T-helper 17 cell (primary cell): ENCODE measurements at regions not wholly inside any gene's neighbourhood (a gene's known extent, or its start where the extent isn't known, plus 50 kb on each side); places are given as distances from the start of the nearest gene placed in this dataset.

ENCODE experiments used
- ATAC-seq: fragments of 150-1000 bp; cut with Tn5 transposase; 2 replicates; pipeline ENCODE4 v1.10.0; 2021; ENCODE audit warnings: mild to moderate bottlenecking, moderate library complexity
- DNase-seq, 3 donors: peaks; one replicate each; pipeline versions ENCODE4 v3.0.0 to v3.0.0-alpha.2; 2020 to 2021
- H3K9me3 ChIP-seq: one replicate; pipeline ENCODE4 v1.7.0; 2013; ENCODE audit warnings: low read length, mild to moderate bottlenecking; ENCODE audit not compliant: control insufficient read depth, poor library complexity, severe bottlenecking
- H3K27ac Mint-ChIP-seq: one replicate; pipeline ENCODE4 v1.8.0; 2022; ENCODE audit warnings: mild to moderate bottlenecking, moderate library complexity, mixed read lengths
- H3K27me3 Mint-ChIP-seq: one replicate; pipeline ENCODE4 v1.8.0; 2022; ENCODE audit warnings: mixed read lengths
- H3K36me3 Mint-ChIP-seq: one replicate; pipeline ENCODE4 v1.8.0; 2022; ENCODE audit warnings: low read depth, mixed read lengths
- H3K4me1 Mint-ChIP-seq: one replicate; pipeline ENCODE4 v1.8.0; 2022; ENCODE audit warnings: mild to moderate bottlenecking, mixed read lengths
- H3K4me3 Mint-ChIP-seq: one replicate; pipeline ENCODE4 v1.8.0; 2022; ENCODE audit warnings: mild to moderate bottlenecking, moderate library complexity, mixed read lengths

DNA sequence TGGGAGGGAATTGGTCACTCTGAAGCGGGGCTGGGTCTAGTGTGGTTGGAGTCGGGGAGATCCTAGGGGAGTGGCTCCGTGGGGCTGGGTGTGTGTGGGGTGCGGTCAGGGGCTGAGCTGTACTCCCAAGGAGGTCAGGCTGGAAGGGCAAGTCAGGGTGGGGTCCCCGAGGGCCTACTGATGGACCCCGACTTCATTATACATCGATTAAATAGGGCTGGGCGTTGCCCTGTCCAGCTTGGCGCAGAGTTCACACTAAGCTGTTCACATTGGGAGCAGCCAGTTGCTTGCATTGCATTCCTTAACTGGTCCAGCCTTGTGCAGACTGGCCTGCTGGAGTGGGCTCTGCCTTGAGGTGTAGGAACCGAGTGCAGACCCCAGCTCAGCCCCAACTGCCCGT lies 131.2 kb downstream of the ASB1 start:
- ATAC-seq: no peak
- Mint-ChIP-seq H3K4me1 (no peaks in the 10 kb centered on the region), H3K27ac (no peak overlapping the region), H3K4me3 (no peak overlapping the region), H3K27me3 (peaks cover 31% of the 10 kb centered on the region), H3K36me3 (no peaks in the 10 kb centered on the region)
- no peaks in the 10 kb centered on the region for H3K9me3 ChIP-seq
- no peak for DNase-seq

DNA sequence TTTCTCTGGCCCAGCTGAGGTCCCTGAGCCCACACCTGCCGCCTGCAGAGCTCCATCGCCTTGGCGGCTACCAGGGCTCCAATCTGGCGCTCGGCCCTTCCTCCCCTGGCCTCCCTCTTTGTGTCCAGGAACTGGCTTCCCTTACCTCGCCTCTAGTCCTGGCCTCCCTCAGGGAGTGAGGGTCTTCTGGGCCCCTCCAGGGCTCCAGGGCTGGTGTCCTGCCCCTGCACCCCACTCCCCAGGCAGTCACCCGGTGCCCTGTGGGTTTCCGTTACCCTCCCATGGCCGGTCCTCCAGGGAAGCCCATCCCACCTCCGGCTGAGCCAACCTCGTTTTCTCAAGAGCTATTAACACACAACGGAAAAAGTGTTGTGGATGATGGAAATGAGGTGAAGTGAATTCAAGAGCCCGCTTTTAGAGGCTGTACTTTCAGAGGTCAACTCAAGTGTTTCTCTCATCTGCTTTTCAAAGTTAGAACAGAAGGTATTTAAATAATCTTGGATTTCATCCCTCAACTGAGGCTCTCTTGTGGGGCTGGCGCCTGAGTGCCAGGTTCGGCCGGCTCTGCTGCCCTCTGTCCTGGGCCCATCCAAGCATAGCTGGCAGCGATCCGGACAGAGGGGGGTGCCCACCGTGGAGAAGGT lies 131.9 kb downstream of the ASB1 start:
- H3K4me3 Mint-ChIP-seq: no peak overlapping the region
- H3K27me3 Mint-ChIP-seq: peaks cover 37% of the 10 kb centered on the region
- no peaks in the 10 kb centered on the region for H3K36me3 Mint-ChIP-seq
- no peak overlapping the region for H3K27ac Mint-ChIP-seq
- H3K9me3 ChIP-seq: no peaks in the 10 kb centered on the region
- DNase-seq (no peak), ATAC-seq (no peak)
- H3K4me1 Mint-ChIP-seq: no peaks in the 10 kb centered on the region

DNA sequence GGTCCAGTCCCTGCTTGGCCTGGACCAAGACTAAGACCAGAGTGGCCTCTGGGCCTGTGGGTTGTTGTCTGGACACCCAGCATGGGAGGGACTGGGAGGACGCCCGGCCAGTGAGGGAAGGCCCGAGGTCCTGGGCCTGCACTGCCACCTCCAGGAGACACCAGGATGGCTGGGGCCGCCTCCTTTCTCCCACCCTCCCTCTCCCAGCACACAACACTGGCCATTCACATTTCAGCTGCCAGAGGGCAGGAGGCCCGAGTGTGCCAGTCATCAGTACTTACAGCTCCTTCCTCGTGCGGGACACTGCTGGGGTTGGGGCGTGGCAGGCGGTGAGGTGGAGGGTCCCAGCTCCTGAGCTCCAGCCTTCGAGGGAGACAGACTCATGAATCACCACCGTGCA lies 133.5 kb downstream of the ASB1 start:
- H3K4me1 Mint-ChIP-seq: no peaks in the 10 kb centered on the region

DNA sequence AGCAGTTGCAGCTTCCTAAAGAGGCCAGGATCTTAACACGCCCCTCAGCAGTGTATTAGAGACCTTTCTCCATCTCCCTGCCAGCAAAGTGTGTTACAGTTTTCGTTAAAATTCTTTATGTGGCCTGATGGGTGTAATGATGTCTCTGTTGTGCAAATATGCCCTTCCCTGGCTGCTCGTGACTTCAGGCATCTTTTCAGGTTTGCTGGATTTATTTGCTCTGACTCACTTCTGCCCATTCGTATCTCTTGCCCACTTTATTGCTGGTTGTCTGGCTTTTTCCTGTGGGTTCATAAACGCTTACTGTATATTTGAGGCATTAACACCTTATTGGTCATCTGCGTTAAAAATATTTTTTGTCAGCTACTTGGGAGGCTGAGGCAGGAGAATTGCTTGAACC lies 134.5 kb downstream of the ASB1 start:
- Mint-ChIP-seq H3K4me1 (no peaks in the 10 kb centered on the region), H3K4me3 (no peak overlapping the region), H3K27me3 (peaks cover 31% of the 10 kb centered on the region), H3K36me3 (no peaks in the 10 kb centered on the region), H3K27ac (no peak overlapping the region)
- no peak for DNase-seq
- ATAC-seq: no peak
- H3K9me3 ChIP-seq: no peaks in the 10 kb centered on the region

More for the DNA sequence above, 133.5 kb downstream of the ASB1 start:
- H3K27me3 Mint-ChIP-seq: peaks cover 31% of the 10 kb centered on the region
- ATAC-seq: no peak
- H3K9me3 ChIP-seq: no peaks in the 10 kb centered on the region
- H3K27ac Mint-ChIP-seq: no peak overlapping the region
- no peak overlapping the region for H3K4me3 Mint-ChIP-seq
- no peaks in the 10 kb centered on the region for H3K36me3 Mint-ChIP-seq
- DNase-seq: no peak

DNA sequence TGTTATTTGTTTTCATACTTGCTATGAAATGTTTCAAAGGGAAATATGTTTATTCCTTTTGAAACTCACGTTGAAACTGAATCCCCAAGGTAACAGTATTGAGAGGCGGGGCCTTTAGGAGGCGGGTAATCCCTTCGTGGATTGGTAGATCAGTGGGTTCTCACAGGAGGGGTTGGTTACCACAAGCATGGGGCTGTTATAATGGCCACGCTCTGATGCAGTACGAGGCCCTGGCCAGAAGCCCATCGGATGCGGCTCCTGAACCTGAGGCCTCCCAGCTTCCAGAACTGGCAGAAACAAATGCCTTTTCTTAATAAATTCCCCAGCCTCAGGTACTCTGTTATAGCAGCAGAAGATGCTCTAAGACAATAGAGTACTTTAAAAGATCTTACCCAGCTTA lies 135.7 kb downstream of the ASB1 start:
- ATAC-seq: no peak
- H3K27me3 Mint-ChIP-seq: peaks cover 19% of the 10 kb centered on the region
- H3K36me3 Mint-ChIP-seq: no peaks in the 10 kb centered on the region

DNA sequence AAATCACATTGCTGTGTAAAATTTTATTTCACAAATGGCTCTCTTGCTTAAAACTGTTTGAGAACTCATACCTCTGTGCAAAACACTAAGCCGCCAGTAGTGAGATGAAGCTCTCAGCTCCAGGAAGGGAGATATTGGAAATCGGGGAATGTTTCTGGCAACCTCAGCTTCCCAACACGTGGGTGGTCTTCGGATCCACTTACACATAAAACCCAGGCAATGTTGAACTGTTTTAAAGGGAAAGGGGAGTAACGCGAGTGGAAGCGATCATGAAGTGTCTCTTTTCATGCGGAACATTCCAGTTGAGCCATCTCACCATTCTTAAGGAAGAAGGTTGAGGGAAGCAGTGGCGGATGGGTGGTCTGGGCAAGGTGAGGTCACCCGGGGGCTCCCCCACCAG lies 136.8 kb downstream of the ASB1 start:
- no peak for ATAC-seq
- Mint-ChIP-seq H3K27ac (no peak overlapping the region), H3K4me1 (no peaks in the 10 kb centered on the region), H3K36me3 (no peaks in the 10 kb centered on the region), H3K4me3 (no peak overlapping the region), H3K27me3 (peaks cover 15% of the 10 kb centered on the region)
- no peaks in the 10 kb centered on the region for H3K9me3 ChIP-seq
- DNase-seq: no peak

More for the DNA sequence above, 135.7 kb downstream of the ASB1 start:
- Mint-ChIP-seq H3K4me1 (no peaks in the 10 kb centered on the region), H3K4me3 (no peak overlapping the region), H3K27ac (no peak overlapping the region)
- no peaks in the 10 kb centered on the region for H3K9me3 ChIP-seq
- no peak for DNase-seq

DNA sequence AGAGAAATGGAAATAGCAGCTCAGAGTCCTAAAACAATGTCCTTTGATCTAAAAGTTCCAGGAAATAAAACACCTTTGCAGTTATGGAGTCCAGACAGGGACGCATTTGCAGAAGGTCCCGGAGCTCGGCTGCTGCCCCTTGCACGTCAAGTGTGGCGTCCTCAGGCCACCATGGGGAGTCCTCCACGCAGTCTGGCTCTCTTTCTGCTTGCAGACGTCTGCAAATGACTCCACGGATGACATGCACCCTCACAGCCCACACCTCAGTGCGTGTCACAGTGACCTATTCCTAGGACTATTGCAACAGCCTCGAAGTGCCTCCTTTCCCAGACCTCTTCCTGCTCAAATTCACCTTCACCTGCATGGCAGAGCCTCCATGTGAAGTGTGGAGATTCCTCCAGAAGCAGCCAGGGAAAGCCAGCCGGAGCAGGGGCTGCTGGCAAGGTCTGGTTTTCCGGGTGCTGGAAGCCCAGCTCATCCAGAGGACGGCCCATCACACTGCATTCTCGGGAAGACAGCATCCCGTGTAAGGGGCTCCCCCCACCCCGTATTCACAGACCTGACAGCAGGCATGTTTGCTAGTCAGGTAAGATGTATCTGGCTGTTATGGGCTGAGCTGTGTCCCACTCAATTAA lies 137.7 kb downstream of the ASB1 start:
- ATAC-seq: no peak
- DNase-seq: no peak
- no peak overlapping the region for H3K4me3 Mint-ChIP-seq

DNA sequence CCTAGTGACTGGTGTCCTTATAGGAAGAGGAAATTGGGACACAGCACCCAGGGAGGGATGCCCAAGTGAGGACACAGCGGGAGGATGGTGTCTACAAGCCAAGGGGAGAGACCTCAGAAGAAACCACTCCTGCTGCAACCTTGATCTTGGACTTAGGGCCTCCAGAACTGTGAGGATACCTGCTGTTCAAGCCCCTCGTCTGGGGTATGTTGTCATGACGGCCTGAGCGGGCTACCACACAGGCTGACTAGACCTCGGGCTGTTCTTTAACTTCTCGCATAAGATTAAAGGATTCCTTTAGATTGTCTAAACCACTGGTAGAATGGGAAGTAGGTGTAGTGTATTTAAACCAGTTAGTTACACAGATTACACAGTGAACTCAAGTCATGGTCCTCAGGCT lies 138.3 kb downstream of the ASB1 start:
- no peaks in the 10 kb centered on the region for H3K9me3 ChIP-seq
- DNase-seq (no peak), ATAC-seq (no peak)
- H3K27ac Mint-ChIP-seq: no peak overlapping the region
- no peak overlapping the region for H3K4me3 Mint-ChIP-seq
- H3K4me1 Mint-ChIP-seq: no peaks in the 10 kb centered on the region
- peaks cover 27% of the 10 kb centered on the region for H3K27me3 Mint-ChIP-seq
- H3K36me3 Mint-ChIP-seq: no peaks in the 10 kb centered on the region

More for the DNA sequence above, 137.7 kb downstream of the ASB1 start:
- Mint-ChIP-seq H3K36me3 (no peaks in the 10 kb centered on the region), H3K27me3 (peaks cover 22% of the 10 kb centered on the region), H3K27ac (no peak overlapping the region), H3K4me1 (no peaks in the 10 kb centered on the region)
- H3K9me3 ChIP-seq: no peaks in the 10 kb centered on the region

DNA sequence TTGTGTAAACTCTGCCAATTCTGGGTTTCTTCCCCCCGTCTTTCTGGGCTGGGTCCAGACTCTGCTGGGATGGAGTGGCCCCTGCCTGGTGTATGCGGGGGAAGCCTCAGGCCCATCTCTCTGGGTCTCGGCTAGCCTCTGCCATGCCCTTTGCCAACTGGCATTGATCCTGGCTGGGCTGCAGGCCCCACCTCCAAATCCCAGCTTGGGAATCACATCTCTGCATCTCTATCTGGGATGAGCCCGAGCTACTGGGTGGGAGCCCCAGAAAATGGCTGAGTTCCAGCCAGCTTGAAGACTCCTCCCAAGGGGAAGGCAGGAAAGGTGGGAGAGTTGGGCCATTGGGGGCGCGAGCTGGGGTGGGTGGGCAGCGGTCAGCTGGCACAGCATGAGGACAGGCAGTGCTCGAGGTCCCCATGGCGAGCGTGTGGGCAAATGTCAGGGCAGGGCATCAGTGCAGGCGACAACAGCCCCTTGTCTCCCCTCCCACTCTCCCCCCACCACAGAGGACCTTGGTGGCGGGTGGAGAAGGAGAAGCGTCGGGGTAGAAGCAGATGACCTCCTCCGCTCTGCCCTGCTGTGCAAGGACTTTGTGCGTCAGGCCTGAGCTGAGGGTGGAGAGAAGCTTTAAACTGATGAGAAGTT lies 139.4 kb downstream of the ASB1 start:
- DNase-seq (no peak), ATAC-seq (no peak)
- H3K27me3 Mint-ChIP-seq: peaks cover 21% of the 10 kb centered on the region
- no peaks in the 10 kb centered on the region for H3K4me1 Mint-ChIP-seq
- H3K4me3 Mint-ChIP-seq: no peak overlapping the region
- no peaks in the 10 kb centered on the region for H3K36me3 Mint-ChIP-seq
- H3K9me3 ChIP-seq: no peaks in the 10 kb centered on the region
- no peak overlapping the region for H3K27ac Mint-ChIP-seq

DNA sequence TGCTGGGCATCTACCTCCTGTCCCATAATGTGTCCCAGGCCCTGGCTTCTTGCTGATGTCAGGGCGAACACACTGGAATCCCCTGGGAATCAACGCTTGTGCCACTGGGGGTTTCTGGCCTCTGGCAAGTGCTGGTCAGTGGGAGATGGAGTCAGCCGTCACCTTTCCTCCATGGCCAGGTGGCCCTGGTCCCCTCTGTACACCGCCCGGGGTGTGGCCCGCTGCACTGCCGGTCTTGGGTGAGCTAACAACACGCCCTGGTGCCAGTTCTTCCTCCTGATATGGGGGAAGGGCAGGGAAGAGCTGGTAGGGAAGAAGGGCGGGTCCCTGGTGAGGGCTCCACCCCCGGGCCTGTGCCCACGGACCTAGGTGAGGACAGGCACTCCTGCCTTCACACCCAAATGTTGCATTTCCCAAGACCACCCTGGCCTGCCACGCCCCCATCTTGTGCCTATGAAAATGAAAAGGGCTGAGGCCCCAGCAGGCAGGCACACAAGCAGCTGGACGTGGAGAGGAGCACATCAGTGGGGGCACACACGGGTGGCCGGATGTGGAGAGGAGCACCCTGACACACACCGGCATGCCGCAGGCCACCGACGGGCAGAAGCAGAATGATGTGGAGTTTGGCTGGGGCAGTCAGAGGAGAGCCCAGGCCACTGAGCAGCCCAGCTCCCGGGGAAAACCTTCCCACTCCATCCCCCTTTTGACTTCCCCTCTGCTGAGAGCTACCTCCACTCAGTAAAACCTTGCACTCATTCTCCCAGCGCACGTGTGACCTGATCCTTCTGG lies 140.5 kb downstream of the ASB1 start:
- H3K27ac Mint-ChIP-seq: no peak overlapping the region

DNA sequence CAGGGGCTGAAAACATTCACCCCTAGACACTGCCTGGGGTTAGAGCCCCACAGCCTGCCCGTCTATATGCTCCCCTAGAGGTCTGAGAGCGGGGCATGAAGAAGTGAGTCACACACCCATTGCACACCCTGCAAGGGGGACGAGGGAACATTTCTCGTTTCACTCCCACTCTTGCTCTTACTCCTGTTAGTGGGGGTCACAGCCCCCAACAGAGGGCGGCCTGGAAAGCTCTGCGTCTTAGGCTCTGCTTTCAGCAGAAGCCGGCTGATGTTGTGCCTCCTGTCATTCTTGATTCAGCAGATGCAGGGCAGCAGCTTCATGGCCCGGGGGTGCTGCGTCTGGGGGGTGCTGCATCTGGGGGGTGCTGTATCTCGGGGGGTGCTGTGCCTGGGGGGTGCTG lies 141.3 kb downstream of the ASB1 start:
- no peaks in the 10 kb centered on the region for H3K36me3 Mint-ChIP-seq
- no peak overlapping the region for H3K27ac Mint-ChIP-seq
- no peak overlapping the region for H3K4me3 Mint-ChIP-seq
- no peaks in the 10 kb centered on the region for H3K9me3 ChIP-seq
- DNase-seq: no peak
- H3K4me1 Mint-ChIP-seq: no peaks in the 10 kb centered on the region
- no peak for ATAC-seq
- H3K27me3 Mint-ChIP-seq: peaks cover 20% of the 10 kb centered on the region

More for the DNA sequence above, 140.5 kb downstream of the ASB1 start:
- peaks cover 21% of the 10 kb centered on the region for H3K27me3 Mint-ChIP-seq
- H3K9me3 ChIP-seq: no peaks in the 10 kb centered on the region
- no peak for ATAC-seq
- H3K36me3 Mint-ChIP-seq: no peaks in the 10 kb centered on the region
- H3K4me1 Mint-ChIP-seq: no peaks in the 10 kb centered on the region
- no peak for DNase-seq
- H3K4me3 Mint-ChIP-seq: no peak overlapping the region

DNA sequence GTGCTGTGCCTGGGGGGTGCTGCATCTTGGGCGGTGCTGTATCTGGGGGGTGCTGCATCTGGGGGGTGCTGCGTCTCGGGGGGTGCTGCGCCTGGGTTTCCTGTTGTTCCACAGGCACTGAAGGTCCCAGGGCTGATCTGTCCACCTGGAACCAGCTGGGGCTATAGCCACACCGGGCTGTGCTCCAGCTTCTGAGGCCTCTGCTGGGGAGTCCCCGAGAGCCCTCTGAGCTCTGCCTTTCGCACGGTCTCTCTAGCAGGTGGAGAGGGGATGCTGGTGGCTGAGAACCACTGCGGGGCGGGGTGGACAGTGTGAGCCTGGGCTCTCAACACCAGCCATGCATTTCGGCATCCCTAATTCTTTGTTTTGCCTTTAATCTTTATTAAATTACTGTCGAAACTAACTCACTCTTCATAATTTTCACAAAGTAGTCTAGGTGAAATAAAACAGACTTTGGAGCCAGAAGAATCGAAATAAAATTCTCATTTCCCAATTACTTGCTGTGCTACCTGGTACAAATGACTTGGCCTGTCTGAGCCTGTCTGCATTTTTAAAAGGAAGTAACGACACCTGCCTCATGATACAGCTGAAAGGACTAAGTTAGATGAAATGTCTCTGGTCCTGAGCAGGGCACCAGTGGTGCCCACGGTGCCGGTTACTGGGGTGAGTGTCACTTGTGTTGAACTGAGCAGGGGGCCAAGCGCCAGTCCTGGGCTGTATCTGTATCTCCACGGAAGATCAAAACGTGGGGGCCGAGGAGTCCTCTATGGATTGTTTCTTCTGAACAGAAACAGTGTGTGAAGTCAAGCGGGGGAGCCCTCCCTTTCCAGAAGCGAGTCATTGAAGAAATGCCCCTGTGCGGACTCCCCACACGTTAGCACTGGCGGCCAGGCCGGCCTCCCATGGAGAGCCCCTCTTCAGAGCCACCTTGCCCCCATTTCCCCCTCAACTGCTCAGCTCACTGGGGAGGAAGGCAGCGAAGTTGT lies 142.0 kb downstream of the ASB1 start:
- no peak overlapping the region for H3K4me3 Mint-ChIP-seq
- H3K9me3 ChIP-seq: no peaks in the 10 kb centered on the region
- ATAC-seq (no peak), DNase-seq (no peak)
- H3K36me3 Mint-ChIP-seq: no peaks in the 10 kb centered on the region
- no peak overlapping the region for H3K27ac Mint-ChIP-seq
- H3K27me3 Mint-ChIP-seq: peaks cover 17% of the 10 kb centered on the region
- no peaks in the 10 kb centered on the region for H3K4me1 Mint-ChIP-seq
